Hepatocyte (in vitro differentiated cells): ENCODE measurements at regions not wholly inside any gene's neighbourhood (a gene's known extent, or its start where the extent isn't known, plus 50 kb on each side); places are given as distances from the start of the nearest gene placed in this dataset.

Experiments
- DNase-seq: peaks from one replicate; pipeline ENCODE4 v3.0.0-alpha.2; 2016; ENCODE audit warnings: low spot score
- H2AFZ ChIP-seq: fragments of 200-600 bp; sonication (generic); 2 replicates; pipeline ENCODE4 v1.6.0; 2016; ENCODE audit warnings: antibody characterized with exemption, mild to moderate bottlenecking
- H3K27ac ChIP-seq: fragments of 200-600 bp; sonication (generic); 2 replicates; pipeline ENCODE4 v1.5.1; 2016; ENCODE audit warnings: mild to moderate bottlenecking
- H3K27me3 ChIP-seq: fragments of 200-600 bp; sonication (generic); 2 replicates; pipeline ENCODE4 v1.6.1; 2016
- H3K36me3 ChIP-seq: fragments of 200-600 bp; sonication (generic); replicated peaks from 2 replicates; pipeline ENCODE4 v1.5.1; 2016; ENCODE audit warnings: low read depth; ENCODE audit not compliant: insufficient read depth
- H3K4me1 ChIP-seq: fragments of 200-600 bp; sonication (generic); 2 replicates; pipeline ENCODE4 v1.5.1; 2016; ENCODE audit warnings: mild to moderate bottlenecking, moderate library complexity; ENCODE audit not compliant: insufficient read depth
- H3K4me2 ChIP-seq: fragments of 200-600 bp; sonication (generic); 2 replicates; pipeline ENCODE4 v1.6.0; 2016
- H3K4me3 ChIP-seq: fragments of 200-600 bp; sonication (generic); 2 replicates; pipeline ENCODE4 v1.5.1; 2016; ENCODE audit warnings: mild to moderate bottlenecking
- H3K79me2 ChIP-seq: fragments of 200-600 bp; sonication (generic); 2 replicates; pipeline ENCODE4 v1.6.0; 2017; ENCODE audit warnings: mild to moderate bottlenecking
- H3K9me2 ChIP-seq: fragments of 200-600 bp; sonication (generic); replicated peaks from 2 replicates; pipeline ENCODE4 v1.6.0; 2017; ENCODE audit warnings: mild to moderate bottlenecking; ENCODE audit not compliant: insufficient read depth
- H3K9me3 ChIP-seq: fragments of 200-600 bp; sonication (generic); 2 replicates; pipeline ENCODE4 v1.5.1; 2016; ENCODE audit warnings: low read depth, mild to moderate bottlenecking
- H4K20me1 ChIP-seq: fragments of 200-600 bp; sonication (generic); 2 replicates; pipeline ENCODE4 v1.6.0; 2016; ENCODE audit warnings: mild to moderate bottlenecking; ENCODE audit not compliant: insufficient read depth, poor library complexity, severe bottlenecking
- CTCF ChIP-seq: fragments of 200-600 bp; sonication (generic); IDR thresholded peaks from 2 replicates; pipeline ENCODE4 v1.5.1; 2016; ENCODE audit warnings: antibody characterized with exemption, mild to moderate bottlenecking; ENCODE audit not compliant: poor library complexity
- EZH2 ChIP-seq: fragments of 200-600 bp; sonication (generic); IDR thresholded peaks from 2 replicates; pipeline ENCODE4 v1.6.1; 2016; ENCODE audit warnings: antibody characterized with exemption, mild to moderate bottlenecking, borderline replicate concordance
- EZH2phosphoT487 ChIP-seq: fragments of 200-600 bp; sonication (generic); IDR thresholded peaks from one replicate; pipeline ENCODE4 v1.6.1; 2018; ENCODE audit warnings: antibody characterized with exemption, mild to moderate bottlenecking, low read depth, moderate library complexity; ENCODE audit not compliant: unreplicated experiment, severe bottlenecking
- WGBS: methylation state at CpG from one replicate; pipeline ENCODE4 v1.1.6; 2016; ENCODE audit warnings: low lambda C conversion rate; ENCODE audit errors: missing lambda C conversion rate; 5-methylcytosine and 5-hydroxymethylcytosine counted together

- Histone ChIP-seq H3K27me3 (no peaks in the 10 kb centered on the region), H2AFZ (no peak overlapping the region)
- no peak for DNase-seq
Measured at GRCh38 chr1:38677756-38678155, 181.8 kb downstream of the RRAGC start.

GRCh38 chr1:38677311-38677710 lies 182.3 kb downstream of the RRAGC start:
- 89% methylated on average over 6 of the region's 6 CpGs for WGBS
- H3K79me2 ChIP-seq = no peaks in the 10 kb centered on the region

More at GRCh38 chr1:38677756-38678155, 181.8 kb downstream of the RRAGC start:
- H3K36me3 ChIP-seq = no peaks in the 10 kb centered on the region
- no peak overlapping the region for H3K27ac ChIP-seq
- H3K79me2 ChIP-seq = no peaks in the 10 kb centered on the region
- no peaks in the 10 kb centered on the region for H3K4me1 ChIP-seq
- H3K4me2 ChIP-seq = no peak overlapping the region
- H3K9me3 ChIP-seq = no peaks in the 10 kb centered on the region
- TF ChIP-seq EZH2 (no peak), EZH2phosphoT487 (no peak), CTCF (no peak)
- H3K4me3 ChIP-seq = no peak overlapping the region
- no peaks in the 10 kb centered on the region for H3K9me2 ChIP-seq
- 79% methylated on average over 2 of the region's 2 CpGs for WGBS
- no peaks in the 10 kb centered on the region for H4K20me1 ChIP-seq

GRCh38 chr1:38672692-38673091 lies 186.9 kb downstream of the RRAGC start:
- no peaks in the 10 kb centered on the region for H3K4me1 ChIP-seq
- H3K4me2 ChIP-seq = no peak overlapping the region
- H4K20me1 ChIP-seq = no peaks in the 10 kb centered on the region
- H3K4me3 ChIP-seq = no peak overlapping the region
- no peak overlapping the region for H2AFZ ChIP-seq
- H3K9me2 ChIP-seq = no peaks in the 10 kb centered on the region
- no peaks in the 10 kb centered on the region for H3K36me3 ChIP-seq
- H3K27ac ChIP-seq = no peak overlapping the region
- H3K9me3 ChIP-seq = no peaks in the 10 kb centered on the region
- DNase-seq = no peak
- WGBS = 75% methylated on average over 4 of the region's 4 CpGs
- TF ChIP-seq EZH2phosphoT487 (no peak), CTCF (no peak), EZH2 (no peak)
- no peaks in the 10 kb centered on the region for H3K79me2 ChIP-seq
- peaks cover 4% of the 10 kb centered on the region for H3K27me3 ChIP-seq

More at GRCh38 chr1:38677311-38677710, 182.3 kb downstream of the RRAGC start:
- no peaks in the 10 kb centered on the region for H3K4me1 ChIP-seq
- H3K9me2 ChIP-seq = no peaks in the 10 kb centered on the region
- H3K4me2 ChIP-seq = no peak overlapping the region
- no peaks in the 10 kb centered on the region for H3K36me3 ChIP-seq
- DNase-seq = no peak
- no peaks in the 10 kb centered on the region for H4K20me1 ChIP-seq
- TF ChIP-seq EZH2 = no peak
- TF ChIP-seq EZH2phosphoT487 = no peak
- no peak for TF ChIP-seq CTCF
- H3K9me3 ChIP-seq = no peaks in the 10 kb centered on the region
- H2AFZ ChIP-seq = no peak overlapping the region
- H3K27me3 ChIP-seq = no peaks in the 10 kb centered on the region
- no peak overlapping the region for H3K27ac ChIP-seq
- no peak overlapping the region for H3K4me3 ChIP-seq

- Histone ChIP-seq H3K4me2 (no peak overlapping the region), H3K36me3 (no peaks in the 10 kb centered on the region), H3K27ac (no peak overlapping the region), H3K9me3 (no peaks in the 10 kb centered on the region), H3K4me3 (no peak overlapping the region), H3K9me2 (no peaks in the 10 kb centered on the region), H2AFZ (no peak overlapping the region), H3K4me1 (no peaks in the 10 kb centered on the region), H3K79me2 (no peaks in the 10 kb centered on the region), H4K20me1 (no peaks in the 10 kb centered on the region), H3K27me3 (peaks cover 4% of the 10 kb centered on the region)
- no peak for TF ChIP-seq EZH2phosphoT487
- TF ChIP-seq CTCF = no peak
- no peak for TF ChIP-seq EZH2
- no peak for DNase-seq
- WGBS = 70% methylated on average over 8 of the region's 8 CpGs
Measured at GRCh38 chr1:38671221-38671620, 188.4 kb downstream of the RRAGC start.
